ENCODE measurements at regions not wholly inside any gene's neighbourhood (a gene's known extent, or its start where the extent isn't known, plus 50 kb on each side); places are given as distances from the start of the nearest gene placed in this dataset.
"Not testable (repeated sequence)": the region's sequence is repeated elsewhere in the genome, so short reads cannot be mapped to it uniquely, and the experiment has no call there.

GRCh38 chr1:91207691-91208090 lies 185.9 kb upstream of the ZNF644 start:
- not testable (repeated sequence) for DNase-seq (ENCODE audit: low spot score)

DNA sequence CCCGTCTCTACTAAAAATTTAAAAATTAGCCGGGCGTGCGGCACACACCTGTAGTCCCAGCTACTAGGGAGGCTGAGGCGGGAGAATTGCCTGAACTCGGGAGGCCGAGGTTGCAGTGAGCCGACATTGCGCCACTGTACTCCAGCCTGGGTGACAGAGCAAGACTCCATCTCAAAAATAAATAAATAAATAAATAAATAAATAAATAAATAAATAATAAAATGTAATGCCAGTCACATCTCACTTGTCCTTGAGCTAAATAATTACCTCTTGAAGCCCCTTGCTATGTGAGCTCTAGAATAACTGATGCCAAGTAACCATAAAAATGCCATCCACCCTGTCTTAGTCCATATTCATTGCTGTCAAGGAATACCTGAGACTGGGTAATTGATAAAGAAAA lies 182.3 kb upstream of the ZNF644 start:
- DNase-seq (ENCODE audit: low spot score) = not testable (repeated sequence)

DNA sequence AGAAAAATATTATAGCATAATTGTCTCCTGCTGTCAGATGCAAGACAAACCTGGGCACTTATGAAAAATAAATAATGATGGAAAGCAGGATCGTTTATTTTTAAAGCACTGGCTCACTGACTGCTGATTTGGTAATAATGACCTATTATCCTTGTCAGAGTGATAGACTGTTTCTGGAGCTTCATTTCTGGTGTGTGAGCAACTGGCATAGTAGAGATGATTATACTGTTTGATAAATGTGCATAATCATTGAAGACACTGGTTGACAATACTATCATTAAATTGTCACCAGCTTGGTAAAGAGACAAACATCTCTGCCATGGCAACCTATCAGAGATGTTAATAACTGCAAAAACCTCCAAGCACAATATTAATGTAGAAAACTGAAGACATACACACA lies 179.9 kb upstream of the ZNF644 start:
- DNase-seq (ENCODE audit: low spot score) = no peak

- DNase-seq (ENCODE audit: low spot score) = no peak
These were observed 179.3 kb upstream of the ZNF644 start for GRCh38 chr1:91201176-91201575.

DNA sequence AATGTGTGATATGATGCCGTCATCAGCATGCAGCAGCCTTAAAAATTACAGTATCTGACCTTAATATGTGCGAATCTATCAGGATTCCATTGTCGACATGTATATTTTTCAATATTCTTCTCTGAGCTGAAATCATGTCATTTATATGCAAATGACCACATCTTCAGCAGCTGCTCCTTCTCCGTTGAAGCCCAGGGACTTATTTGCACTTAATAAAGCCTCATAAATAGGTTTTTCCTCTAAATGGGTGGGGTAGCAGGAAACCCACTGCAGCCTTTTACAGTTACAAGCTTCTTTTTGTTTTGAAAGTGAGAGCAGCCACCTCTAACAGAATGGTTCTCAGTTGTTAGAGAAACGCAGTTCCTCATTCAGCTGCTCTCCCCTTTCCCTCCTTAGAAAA lies 178.8 kb upstream of the ZNF644 start:
- DNase-seq (ENCODE audit: low spot score) = no peak

- no peak for DNase-seq (ENCODE audit: low spot score)
These were observed 178.2 kb upstream of the ZNF644 start for GRCh38 chr1:91199988-91200387.

GRCh38 chr1:91190996-91191395 lies 169.2 kb upstream of the ZNF644 start:
- no peak for DNase-seq (ENCODE audit: low spot score)

DNA sequence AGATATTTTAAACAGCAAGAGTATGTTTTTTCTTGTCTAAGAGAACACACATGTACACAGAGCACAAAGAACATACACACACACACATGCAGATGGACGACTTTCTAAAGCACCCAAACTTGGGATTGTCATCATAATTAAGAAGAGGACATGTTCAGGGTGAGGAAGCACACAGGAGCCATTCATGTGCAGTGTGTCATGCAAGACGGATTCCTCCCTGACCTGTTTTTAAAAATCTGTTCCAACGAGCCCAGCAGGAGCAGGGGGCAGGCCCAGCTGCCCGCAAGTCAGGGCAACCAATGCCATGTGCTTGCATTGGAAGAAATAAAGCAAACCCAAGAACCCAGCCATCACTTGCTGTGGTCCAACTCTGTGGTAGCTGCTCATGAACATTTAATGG lies 167.3 kb upstream of the ZNF644 start:
- DNase-seq (ENCODE audit: low spot score) = no peak

GRCh38 chr1:91182807-91183206 lies 161.0 kb upstream of the ZNF644 start:
- not testable (repeated sequence) for DNase-seq (ENCODE audit: low spot score)

DNA sequence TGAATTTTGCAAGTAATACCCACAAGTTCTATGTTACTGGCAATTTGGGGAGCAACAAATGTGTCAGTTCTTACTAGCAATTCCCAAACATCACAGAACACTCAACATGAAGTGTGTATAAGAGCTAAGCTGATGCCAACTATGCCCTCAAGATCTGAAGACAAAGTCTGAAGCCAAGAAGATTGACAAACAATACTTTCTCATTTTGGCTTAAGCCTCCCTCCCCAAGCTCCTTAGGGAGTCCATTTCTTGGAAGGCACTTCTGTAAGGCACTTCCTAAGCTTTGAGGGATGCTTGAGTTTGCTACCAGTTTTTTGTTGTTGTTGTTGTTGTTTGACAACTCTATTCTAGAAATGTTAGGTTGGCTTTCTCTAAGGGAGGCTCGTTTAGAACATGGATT lies 154.4 kb upstream of the ZNF644 start:
- DNase-seq (ENCODE audit: low spot score) = no peak

GRCh38 chr1:91174734-91175133 lies 152.9 kb upstream of the ZNF644 start:
- DNase-seq (ENCODE audit: low spot score) = no peak

DNA sequence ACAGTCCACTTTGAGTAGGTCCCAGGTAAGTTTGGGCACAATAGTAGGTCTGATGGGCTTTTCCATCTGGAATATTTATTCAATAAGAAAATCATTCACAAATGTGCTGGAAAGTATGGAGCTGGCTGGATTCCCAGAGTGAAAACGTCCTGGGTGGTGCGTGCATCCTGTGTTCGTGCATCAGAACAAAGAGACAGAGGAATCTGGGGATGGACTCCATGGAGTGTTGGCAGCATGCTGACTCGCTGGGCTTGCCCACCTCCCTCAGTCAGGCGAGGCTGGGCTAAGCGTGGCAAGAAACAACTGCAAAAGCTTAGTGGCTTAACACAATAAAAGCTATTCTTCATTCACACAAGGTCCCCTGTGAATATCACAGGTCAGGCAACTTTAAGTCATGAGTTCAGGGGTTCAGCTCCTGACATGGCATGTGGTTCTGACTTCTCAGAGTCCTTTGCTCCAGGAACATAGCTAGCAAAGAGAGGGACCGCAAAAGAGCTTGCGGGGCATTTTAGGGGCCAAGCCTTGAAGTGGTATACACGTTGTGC lies 151.6 kb upstream of the ZNF644 start:
- DNase-seq (ENCODE audit: low spot score) = no peak

DNA sequence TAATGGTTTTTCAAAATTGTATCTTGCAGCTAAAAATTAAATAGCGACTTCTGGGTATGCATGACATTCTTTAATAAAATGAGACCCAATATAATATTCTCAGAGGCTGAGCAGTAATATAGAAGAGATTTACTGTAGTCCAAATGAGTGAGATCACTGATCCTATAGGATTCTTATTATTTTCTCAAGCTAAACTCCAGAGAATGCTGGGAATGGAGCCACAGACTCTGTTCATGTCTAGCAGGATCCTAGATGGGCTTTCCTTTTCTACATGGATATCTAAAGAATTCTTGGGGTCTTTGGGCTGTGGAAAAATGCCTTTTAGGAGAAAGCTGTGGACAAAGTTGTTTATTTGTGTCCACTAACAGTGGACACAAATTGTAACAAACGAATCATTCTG lies 150.7 kb upstream of the ZNF644 start:
- DNase-seq (ENCODE audit: low spot score) = no peak

- no peak for DNase-seq (ENCODE audit: low spot score)
These were observed 150.1 kb upstream of the ZNF644 start for GRCh38 chr1:91171898-91172297.

GRCh38 chr1:91170571-91170970 lies 148.7 kb upstream of the ZNF644 start:
- DNase-seq (ENCODE audit: low spot score) = no peak

DNA sequence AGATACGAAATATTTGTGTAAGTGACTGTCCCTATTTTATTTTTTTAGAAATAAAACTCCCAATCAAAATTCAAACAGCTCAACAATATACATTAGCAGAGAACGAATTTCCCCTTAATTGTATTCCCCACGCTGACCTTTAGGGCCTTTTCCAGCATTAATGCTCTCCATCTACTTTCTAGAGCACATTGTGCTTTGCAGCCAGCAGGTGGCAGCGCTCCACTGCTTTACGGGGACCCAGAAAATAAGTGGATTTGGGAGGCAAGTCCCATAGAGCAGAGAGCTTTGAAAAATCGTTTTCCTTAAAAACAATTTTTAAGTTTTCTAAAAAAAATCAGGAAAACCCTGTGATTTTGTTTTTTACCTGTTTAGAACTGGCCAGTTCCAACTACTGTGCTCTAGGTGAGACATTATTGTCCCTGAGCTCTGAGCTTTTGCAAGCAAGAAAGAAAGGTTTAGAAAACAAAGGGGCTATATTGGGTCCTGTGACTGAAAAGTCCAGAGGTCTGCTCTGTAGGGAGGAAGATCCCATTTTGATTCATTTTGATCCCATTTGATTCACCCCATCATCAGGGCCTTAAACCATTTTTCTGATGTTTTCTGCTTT lies 144.4 kb upstream of the ZNF644 start:
- peak; percentile 24 for DNase-seq (ENCODE audit: low spot score)

DNA sequence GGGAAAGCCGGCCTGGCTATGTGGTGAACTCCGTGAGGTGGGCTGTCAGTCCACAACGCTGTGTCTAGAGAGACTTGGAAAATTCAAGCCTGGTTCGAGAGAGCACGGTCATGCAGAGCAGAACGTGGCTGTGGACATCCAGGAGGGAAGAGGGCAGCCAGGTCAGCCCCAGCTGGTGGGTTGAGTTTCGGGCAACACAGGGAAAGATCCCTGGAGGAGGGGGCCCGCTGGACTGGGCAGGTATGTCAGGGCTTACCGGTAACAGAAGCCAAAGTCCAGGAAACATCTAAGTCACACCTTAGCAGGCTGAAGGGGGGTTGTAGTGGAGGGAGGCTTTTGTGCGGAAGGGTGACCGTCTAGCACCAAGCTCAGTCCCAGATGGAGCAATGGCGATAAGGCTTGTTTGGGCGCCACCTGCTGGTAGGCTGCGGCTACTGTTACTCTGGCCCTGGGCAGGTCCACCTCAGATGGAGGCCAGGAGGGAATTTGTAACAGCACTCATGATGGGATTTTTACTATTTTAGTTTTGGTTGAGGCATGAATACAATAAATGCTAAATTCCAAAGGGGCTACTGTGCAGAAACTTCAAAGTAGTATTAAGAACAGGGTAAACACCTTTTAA lies 143.3 kb upstream of the ZNF644 start:
- peak; percentile 77 for DNase-seq (ENCODE audit: low spot score)

DNA sequence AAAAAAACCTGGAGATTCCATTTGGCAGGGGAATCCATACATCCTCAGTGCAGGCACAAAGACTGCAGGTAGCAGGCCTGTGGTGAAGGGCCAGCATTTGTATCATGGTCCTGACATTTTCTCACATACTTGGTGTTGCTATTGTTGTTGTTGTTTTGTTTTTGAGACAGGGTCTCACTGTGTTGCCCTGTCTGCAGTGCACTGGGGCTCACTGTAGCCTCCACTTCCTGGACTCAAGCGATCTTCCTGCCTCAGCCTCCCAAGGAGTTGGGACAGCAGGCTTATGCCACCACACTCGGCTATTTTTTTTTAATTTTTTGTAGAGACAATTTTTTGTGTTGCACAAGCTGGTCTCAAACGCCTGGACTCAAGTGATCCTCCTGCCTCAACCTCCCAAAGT lies 140.8 kb upstream of the ZNF644 start:
- no peak for DNase-seq (ENCODE audit: low spot score)

GRCh38 chr1:91161749-91162148 lies 139.9 kb upstream of the ZNF644 start:
- DNase-seq (ENCODE audit: low spot score) = no peak

- no peak for DNase-seq (ENCODE audit: low spot score)
These were observed 139.3 kb upstream of the ZNF644 start for GRCh38 chr1:91161166-91161565.

- DNase-seq (ENCODE audit: low spot score) = no peak
These were observed 138.7 kb upstream of the ZNF644 start for GRCh38 chr1:91160363-91161075.

DNA sequence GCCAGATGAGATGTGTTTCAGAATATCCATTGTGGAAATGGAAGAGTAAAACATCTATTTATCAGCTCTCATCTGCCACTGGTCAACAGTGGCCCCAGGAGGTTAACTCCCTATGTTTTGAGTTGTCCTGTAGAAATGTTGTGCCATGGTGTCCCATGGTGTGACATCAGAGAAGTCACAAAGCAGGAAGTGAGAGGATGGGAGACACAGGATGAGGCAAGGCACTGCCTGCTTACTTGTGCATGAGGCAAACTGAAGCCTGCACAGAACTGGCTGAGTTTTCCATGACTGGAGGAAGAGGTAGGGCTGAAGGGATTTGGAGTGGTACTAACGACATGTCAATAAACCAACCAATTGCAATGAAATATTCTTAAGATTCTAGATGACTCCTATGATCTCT lies 131.5 kb upstream of the ZNF644 start:
- no peak for DNase-seq (ENCODE audit: low spot score)

- DNase-seq (ENCODE audit: low spot score) = no peak
These were observed 130.5 kb upstream of the ZNF644 start for GRCh38 chr1:91152331-91152730.

All from mucosa of gallbladder (tissue), 1 donor.